Psoas muscle (tissue), 7 donors: ENCODE measurements at regions not wholly inside any gene's neighbourhood (a gene's known extent, or its start where the extent isn't known, plus 50 kb on each side); places are given as distances from the start of the nearest gene placed in this dataset.
A peak's percentile ranks its signal among the peaks of the same experiment; 100 is the strongest.

Experiments used
- ATAC-seq, 4 donors: fragments of 200-7000 bp; cut with Tn5 transposase; one replicate each; pipeline ENCODE4 v1.9.1; 2020; ENCODE audit warnings: moderate library complexity in 3 of 4, mild to moderate bottlenecking in 2 of 4
- DNase-seq, 2 donors: peaks; one replicate each; pipeline ENCODE4 v3.0.0-alpha.2; 2020
- H3K27ac ChIP-seq: fragments of 200-600 bp; one replicate; pipeline ENCODE4 v1.8.0; 2022
- H3K27me3 ChIP-seq, 3 donors: fragments of 200-600 bp in 1 of 3; one replicate each; pipeline versions ENCODE4 v1.6.1 to v1.8.0; 2013 to 2022; ENCODE audit warnings: low read length in 2 of 3, mild to moderate bottlenecking in 2 of 3, moderate library complexity in 1 of 3; ENCODE audit not compliant: insufficient read depth in 3 of 3
- H3K36me3 ChIP-seq, 2 donors: fragments of 200-600 bp in 1 of 2; one replicate each; pipeline versions ENCODE4 v1.6.1 to v1.8.0; 2013 to 2022; ENCODE audit warnings: low read depth in 1 of 2, mild to moderate bottlenecking in 1 of 2, moderate library complexity in 1 of 2; ENCODE audit not compliant: insufficient read depth in 1 of 2
- H3K4me1 ChIP-seq: fragments of 200-600 bp; one replicate; pipeline ENCODE4 v1.8.0; 2022
- H3K4me3 ChIP-seq: fragments of 200-600 bp; one replicate; pipeline ENCODE4 v1.8.0; 2022; ENCODE audit warnings: mild to moderate bottlenecking
- H3K9me3 ChIP-seq: fragments of 200-600 bp; one replicate; pipeline ENCODE4 v1.8.0; 2022
- WGBS, 3 donors: extraction: QIAGEN DNeasy Blood & Tissue Kit; methylation state at CpG; one replicate each; pipeline versions ENCODE4 v1.1.6 to v1.1.7; 2013; 5-methylcytosine and 5-hydroxymethylcytosine counted together
- intact Hi-C, 2 donors: fragments of 100-400 bp; cut with DNase I; formaldehyde crosslinking; loops; one replicate each; pipeline versions ENCODE4 v1.11.0 to v1.14.2; 2022
- TF ChIP-seq, protein P1 (sequence below): fragments of 200-600 bp; IDR thresholded peaks from one replicate; pipeline ENCODE4 v1.8.0; 2022; ENCODE audit warnings: antibody characterized with exemption
- donor health status: healthy with polysubstance abuse.
- donor health status: DM: no; HTN: no; CAD: no; lungs with moderate emphysema.
- donor health status: Bipolar disorder and iron deficiency.
- donor health status: healthy.
- donor health status: DM: yes; HTN: yes; CAD: no.
- donor health status: DM: no; HTN: no; CAD: no.
- donor health status: DM: yes; HTN: yes; CAD: no.

DNA sequence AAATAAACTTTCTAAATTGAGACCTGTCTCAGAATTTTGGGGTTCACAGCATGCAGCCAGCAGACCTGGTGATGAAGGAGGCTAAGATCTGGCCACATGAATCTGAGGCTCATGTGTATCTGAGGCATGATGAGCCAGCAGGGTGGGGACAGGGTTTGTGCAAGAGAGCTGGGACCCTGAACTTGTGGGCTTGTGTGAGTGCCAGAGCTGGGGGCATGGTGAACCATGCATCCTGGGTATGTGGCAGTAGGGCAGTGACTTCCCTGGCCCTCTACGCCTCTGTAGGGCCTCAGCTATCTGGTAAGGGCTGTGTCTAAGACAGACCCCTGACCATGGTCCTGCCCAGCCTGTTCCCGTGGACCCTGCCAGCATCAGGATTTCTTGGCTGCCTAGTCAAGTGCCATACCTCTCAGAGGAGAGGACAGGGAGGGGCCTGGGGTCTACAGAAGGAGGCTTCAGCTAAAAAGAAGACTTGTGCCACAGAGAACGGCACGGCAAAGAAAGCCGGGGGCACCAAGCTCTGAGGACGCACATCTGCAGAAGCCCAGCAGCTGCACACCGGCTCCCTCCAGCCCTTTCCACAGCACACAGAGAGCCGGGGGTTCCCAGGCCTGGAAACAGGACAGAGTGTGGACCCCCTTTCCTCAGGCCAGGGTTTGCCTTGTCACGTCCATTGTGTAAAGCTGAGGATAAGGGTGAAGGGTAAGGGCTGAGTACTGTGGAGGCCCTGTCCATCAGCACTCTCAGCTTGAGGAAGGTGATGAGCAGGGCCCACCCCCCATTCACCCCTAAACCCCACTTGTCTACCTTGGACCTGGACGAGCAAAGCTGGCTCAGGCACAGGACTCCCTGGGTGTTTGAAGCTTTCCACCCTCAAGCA lies 130.1 kb downstream of the MRPL36 start:
- intact Hi-C loops = loop anchor here in 1 of 2 donors (5.0 kb wide), 1 partner anchor 368 kb away; no protein-coding TSS in a partner anchor
- H3K27me3 ChIP-seq = peaks cover 0 to 64% (median 28%) of the 10 kb centered on the region in 3 donors
- no peaks in the 10 kb centered on the region for H3K36me3 ChIP-seq
- no peaks in the 10 kb centered on the region for H3K4me1 ChIP-seq
- 70 to 78% (median 74%) methylated on average over 10 of the region's 10 CpGs for WGBS, 3 donors
- ATAC-seq = no peak
- no peak overlapping the region for H3K4me3 ChIP-seq
- no peak for DNase-seq
- TF ChIP-seq, protein P1, sequence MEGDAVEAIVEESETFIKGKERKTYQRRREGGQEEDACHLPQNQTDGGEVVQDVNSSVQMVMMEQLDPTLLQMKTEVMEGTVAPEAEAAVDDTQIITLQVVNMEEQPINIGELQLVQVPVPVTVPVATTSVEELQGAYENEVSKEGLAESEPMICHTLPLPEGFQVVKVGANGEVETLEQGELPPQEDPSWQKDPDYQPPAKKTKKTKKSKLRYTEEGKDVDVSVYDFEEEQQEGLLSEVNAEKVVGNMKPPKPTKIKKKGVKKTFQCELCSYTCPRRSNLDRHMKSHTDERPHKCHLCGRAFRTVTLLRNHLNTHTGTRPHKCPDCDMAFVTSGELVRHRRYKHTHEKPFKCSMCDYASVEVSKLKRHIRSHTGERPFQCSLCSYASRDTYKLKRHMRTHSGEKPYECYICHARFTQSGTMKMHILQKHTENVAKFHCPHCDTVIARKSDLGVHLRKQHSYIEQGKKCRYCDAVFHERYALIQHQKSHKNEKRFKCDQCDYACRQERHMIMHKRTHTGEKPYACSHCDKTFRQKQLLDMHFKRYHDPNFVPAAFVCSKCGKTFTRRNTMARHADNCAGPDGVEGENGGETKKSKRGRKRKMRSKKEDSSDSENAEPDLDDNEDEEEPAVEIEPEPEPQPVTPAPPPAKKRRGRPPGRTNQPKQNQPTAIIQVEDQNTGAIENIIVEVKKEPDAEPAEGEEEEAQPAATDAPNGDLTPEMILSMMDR = no peak
- no peak overlapping the region for H3K27ac ChIP-seq
- H3K9me3 ChIP-seq = no peaks in the 10 kb centered on the region

DNA sequence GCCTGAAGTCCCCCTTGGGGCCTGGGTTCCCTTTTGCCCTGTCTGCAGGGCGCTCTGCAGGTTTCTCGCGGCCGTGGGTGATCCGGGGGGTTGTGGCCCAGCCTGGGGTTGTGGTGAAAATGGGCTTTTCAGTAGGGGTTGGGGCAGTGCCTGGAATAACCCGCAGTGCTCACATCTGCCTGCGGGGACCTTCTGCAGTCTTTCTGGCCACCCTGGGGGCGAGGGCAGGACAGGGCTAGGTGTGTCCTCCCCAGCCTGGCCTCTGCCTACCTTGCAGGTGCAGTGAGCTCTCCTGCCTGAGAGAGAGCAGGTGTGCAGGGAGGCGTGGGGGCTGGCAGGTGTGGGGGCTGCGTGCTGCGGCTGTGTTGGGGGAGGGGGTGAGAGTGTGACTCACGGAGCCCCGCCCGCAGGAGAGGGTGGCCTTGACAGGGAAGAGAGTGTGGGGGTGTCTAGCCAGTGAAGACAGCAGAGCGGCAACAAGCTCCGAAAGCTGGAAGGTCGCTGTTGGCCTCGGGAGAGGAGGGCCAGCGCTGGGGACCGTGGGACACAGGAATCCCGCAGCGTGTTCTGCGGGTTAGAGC lies 131.4 kb downstream of the MRPL36 start:
- Histone ChIP-seq H3K27ac (no peak overlapping the region), H3K36me3 (no peaks in the 10 kb centered on the region), H3K4me1 (no peaks in the 10 kb centered on the region), H3K9me3 (no peaks in the 10 kb centered on the region), H3K27me3 (peaks cover 0 to 69% (median 26%) of the 10 kb centered on the region in 3 donors), H3K4me3 (no peak overlapping the region)
- no peak for ATAC-seq
- TF ChIP-seq, protein P1 = no peak
- DNase-seq = peak in 1 of 2 donors; percentile 22
- 13 to 20% (median 18%) methylated on average over 23 of the region's 23 CpGs for WGBS, 3 donors
- intact Hi-C loops = loop anchor here in 1 of 2 donors (5.0 kb wide), 1 partner anchor 369 kb away; no protein-coding TSS in a partner anchor

DNA sequence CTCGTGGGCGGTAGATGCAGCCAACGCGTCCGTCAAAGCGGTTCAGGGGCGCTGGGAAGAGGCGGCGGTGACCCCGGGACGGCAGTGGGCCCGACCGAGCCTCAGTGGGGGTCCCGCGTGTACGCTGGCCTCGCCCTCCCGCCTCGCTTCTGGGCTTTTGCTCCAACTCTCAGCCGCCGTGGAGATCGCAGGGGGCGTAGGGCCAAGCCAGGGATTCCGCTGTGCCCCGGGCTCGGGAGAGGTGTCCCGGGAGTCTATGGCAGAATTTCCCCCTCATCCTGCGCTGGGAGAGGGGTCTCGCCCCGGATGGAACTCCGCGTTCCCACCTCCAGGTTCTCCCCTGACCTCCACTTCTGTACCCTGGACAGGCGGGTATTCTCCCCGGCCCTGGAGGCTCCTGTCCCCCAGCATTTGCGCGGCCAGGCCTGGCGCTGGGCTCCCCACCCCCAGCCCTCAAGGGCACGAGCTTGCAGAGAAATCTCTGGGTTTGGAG lies 131.9 kb downstream of the MRPL36 start:
- WGBS, 3 donors = 3 to 4% (median 3%) methylated on average over 21 to 38 of the region's 38 CpGs
- Histone ChIP-seq H3K4me1 (no peaks in the 10 kb centered on the region), H3K4me3 (peak overlapping the region; percentile 30), H3K36me3 (no peaks in the 10 kb centered on the region), H3K27me3 (peaks cover 0 to 66% (median 25%) of the 10 kb centered on the region in 3 donors), H3K27ac (no peak overlapping the region), H3K9me3 (no peaks in the 10 kb centered on the region)
- intact Hi-C loops = loop anchor here in 1 of 2 donors (5.0 kb wide), 1 partner anchor 370 kb away; no protein-coding TSS in a partner anchor
- DNase-seq (no peak), ATAC-seq (peak in 1 of 4 donors; percentile 22)
- TF ChIP-seq, protein P1 = no peak

DNA sequence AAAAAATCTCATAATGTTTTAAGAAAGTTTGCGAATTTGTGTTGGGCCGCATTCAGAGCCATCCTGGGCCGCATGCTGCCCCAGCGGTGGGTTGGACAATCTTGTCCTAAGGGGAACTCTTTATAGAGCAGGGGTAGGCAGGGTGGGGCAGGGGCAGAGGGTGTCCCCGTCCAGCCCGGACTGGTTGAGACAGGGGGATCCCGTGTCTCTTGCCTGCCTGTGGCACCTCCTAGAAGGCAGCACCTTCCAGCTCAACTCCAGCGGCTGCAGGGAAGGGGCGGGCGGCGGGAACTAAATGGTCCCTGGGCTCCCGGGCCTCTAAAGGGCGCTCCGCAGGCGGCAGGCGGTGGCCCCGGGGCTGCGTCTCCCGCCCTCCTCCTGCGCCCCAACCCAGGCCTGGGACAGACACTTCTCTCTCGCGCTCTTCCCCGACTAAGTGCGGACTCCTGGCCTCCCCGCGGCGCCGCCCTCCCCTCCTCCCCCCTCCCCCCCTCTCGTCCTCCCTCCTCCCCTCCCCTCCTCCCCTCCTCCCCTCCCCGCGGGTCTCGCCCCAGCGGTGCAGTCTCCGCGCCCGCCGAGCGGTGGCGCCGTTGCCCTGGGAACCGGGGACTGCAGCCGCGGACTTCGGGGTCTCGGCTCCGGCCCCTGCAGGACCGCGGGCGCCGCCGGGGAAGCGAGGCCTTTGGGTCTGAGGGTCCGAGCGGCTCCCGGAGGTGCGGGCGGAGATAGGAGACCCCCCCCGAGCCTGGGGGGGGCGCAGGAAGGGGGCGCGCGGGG lies 132.6 kb downstream of the MRPL36 start:
- WGBS, 3 donors = 4 to 20% (median 12%) methylated on average over 12 to 54 of the region's 62 CpGs
- H3K4me1 ChIP-seq = no peaks in the 10 kb centered on the region
- TF ChIP-seq, protein P1 = peak; percentile 17
- intact Hi-C loops = loop anchor here in 1 of 2 donors (5.0 kb wide), 1 partner anchor 370 kb away; no protein-coding TSS in a partner anchor
- H3K36me3 ChIP-seq = no peaks in the 10 kb centered on the region
- ATAC-seq = peak in 3 of 4 donors; percentile 46 to 67 (median 55)
- DNase-seq = no peak
- H3K4me3 ChIP-seq = peak overlapping the region; percentile 30
- no peaks in the 10 kb centered on the region for H3K9me3 ChIP-seq
- no peak overlapping the region for H3K27ac ChIP-seq
- peaks cover 0 to 63% (median 24%) of the 10 kb centered on the region in 3 donors for H3K27me3 ChIP-seq
